Type B pancreatic cell (in vitro differentiated cells): ENCODE measurements at regions not wholly inside any gene's neighbourhood (a gene's known extent, or its start where the extent isn't known, plus 50 kb on each side); places are given as distances from the start of the nearest gene placed in this dataset.

Source experiments
- DNase-seq: peaks from one replicate; pipeline ENCODE4 v3.0.0; 2021; ENCODE audit warnings: mixed read lengths; ENCODE audit not compliant: unreplicated experiment; ENCODE audit errors: extremely low spot score
- H3K27ac Mint-ChIP-seq: 2 replicates; pipeline ENCODE4 v1.8.0; 2021; ENCODE audit warnings: mild to moderate bottlenecking, mixed read lengths
- H3K27me3 Mint-ChIP-seq: 2 replicates; pipeline ENCODE4 v1.8.0; 2021; ENCODE audit warnings: mixed read lengths
- H3K36me3 Mint-ChIP-seq: 2 replicates; pipeline ENCODE4 v1.8.0; 2021; ENCODE audit warnings: mixed read lengths
- H3K4me1 Mint-ChIP-seq: one replicate; pipeline ENCODE4 v1.8.0; 2021; ENCODE audit warnings: mixed read lengths; ENCODE audit not compliant: unreplicated experiment
- H3K4me3 Mint-ChIP-seq: 2 replicates; pipeline ENCODE4 v1.8.0; 2021; ENCODE audit warnings: mild to moderate bottlenecking, mixed read lengths
- H3K9me3 Mint-ChIP-seq: 2 replicates; pipeline ENCODE4 v1.8.0; 2021; ENCODE audit warnings: mixed read lengths
- TF ChIP-seq, protein P1 (sequence below): fragments of 200-600 bp; sonication (generic); conservative IDR thresholded peaks from 2 replicates; pipeline ENCODE4 v1.5.0; 2021; ENCODE audit warnings: antibody characterized with exemption, mild to moderate bottlenecking

DNA sequence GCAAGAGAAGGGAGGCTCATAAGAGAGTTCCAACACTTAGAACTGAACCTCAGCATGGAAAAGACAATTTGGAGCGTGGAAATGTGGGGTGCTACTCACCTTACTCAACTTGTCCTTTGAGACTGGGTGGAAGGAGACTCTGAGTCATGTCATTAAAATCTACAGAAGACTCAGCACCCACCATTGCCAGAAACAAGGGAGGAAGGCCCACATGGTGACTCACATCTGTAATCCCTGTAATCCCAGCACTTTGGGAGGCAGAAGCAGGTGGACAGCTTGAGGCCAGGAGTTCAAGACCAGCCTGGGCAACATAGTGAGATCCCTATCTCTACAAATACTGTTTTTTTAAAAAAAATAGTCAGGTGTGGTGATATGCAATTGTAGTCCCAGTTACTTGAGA, 161.9 kb upstream of the UBE3A start:
- DNase-seq = no peak
- no peaks in the 10 kb centered on the region for H3K4me1 Mint-ChIP-seq
- no peaks in the 10 kb centered on the region for H3K27me3 Mint-ChIP-seq
- H3K9me3 Mint-ChIP-seq = no peaks in the 10 kb centered on the region
- H3K36me3 Mint-ChIP-seq = no peaks in the 10 kb centered on the region
- no peak overlapping the region for H3K4me3 Mint-ChIP-seq
- TF ChIP-seq, protein P1, sequence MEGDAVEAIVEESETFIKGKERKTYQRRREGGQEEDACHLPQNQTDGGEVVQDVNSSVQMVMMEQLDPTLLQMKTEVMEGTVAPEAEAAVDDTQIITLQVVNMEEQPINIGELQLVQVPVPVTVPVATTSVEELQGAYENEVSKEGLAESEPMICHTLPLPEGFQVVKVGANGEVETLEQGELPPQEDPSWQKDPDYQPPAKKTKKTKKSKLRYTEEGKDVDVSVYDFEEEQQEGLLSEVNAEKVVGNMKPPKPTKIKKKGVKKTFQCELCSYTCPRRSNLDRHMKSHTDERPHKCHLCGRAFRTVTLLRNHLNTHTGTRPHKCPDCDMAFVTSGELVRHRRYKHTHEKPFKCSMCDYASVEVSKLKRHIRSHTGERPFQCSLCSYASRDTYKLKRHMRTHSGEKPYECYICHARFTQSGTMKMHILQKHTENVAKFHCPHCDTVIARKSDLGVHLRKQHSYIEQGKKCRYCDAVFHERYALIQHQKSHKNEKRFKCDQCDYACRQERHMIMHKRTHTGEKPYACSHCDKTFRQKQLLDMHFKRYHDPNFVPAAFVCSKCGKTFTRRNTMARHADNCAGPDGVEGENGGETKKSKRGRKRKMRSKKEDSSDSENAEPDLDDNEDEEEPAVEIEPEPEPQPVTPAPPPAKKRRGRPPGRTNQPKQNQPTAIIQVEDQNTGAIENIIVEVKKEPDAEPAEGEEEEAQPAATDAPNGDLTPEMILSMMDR = no peak
- H3K27ac Mint-ChIP-seq = no peak overlapping the region

DNA sequence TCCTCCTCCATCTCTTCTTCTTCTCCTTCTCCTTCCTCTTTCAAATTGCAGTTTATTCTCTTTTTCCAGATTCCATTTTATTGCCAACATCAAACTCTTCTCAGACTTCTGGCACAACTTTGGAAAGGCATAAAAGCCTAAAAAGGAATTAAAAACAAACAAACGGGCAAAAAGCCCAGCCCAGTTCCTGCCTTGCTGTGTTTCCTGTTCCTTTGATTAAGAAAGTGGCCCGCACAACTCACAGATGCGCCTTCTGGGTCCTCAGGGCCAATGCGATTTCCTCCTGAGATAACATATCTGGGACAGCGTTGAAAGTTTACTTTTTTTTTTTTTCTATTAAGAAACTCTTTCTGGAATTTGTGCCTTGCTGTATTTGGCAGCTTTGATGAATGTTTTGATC, 158.7 kb upstream of the UBE3A start:
- Mint-ChIP-seq H3K4me1 (no peaks in the 10 kb centered on the region), H3K4me3 (no peak overlapping the region), H3K36me3 (no peaks in the 10 kb centered on the region), H3K9me3 (peaks cover 8% of the 10 kb centered on the region), H3K27ac (no peak overlapping the region), H3K27me3 (no peaks in the 10 kb centered on the region)
- no peak for DNase-seq
- TF ChIP-seq, protein P1 = no peak

DNA sequence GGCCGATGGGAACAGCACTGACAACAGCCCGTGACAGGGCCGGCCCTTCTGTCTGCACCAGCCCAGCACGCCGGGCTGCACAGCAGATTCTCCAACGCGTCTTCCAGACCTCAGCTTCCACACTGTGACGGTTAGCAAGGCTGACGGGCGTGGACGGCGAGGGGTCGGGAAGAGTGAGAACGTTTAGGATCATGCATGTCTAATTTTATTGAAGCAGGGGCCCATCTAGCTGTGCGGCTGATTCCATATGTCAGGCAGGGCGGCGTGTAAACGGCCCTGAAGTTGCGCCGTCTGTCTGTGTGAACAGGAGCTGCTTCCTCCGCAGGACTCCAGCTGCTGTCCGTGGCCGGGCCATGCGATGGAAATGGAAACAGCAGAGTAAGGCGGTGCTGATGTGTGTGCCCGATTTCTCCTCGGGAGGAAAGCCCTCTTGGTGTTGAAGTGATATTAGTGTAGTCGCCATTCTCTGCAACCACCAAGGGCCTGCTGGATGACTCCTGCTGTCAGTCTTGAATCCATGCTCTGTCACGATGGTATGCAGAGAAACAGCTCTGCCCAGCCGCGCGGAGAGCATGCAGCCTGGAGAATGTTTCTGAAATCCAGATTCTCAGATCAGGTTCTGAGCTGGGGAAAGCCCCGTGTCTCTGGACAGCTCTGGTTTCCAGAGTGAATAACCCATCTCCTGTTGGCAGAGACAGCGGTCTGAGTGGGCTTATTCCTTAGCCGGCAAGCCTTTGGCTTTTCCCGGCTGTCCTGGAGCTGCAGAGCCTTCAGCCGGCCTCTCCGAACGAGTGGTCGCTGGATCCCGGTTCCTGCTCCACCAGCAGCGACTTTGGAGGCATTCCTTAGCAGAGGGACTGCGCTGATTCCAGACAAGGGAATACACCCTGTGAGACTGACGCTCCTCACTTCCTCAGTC, 158.1 kb upstream of the UBE3A start:
- DNase-seq = no peak
- no peak overlapping the region for H3K27ac Mint-ChIP-seq

DNA sequence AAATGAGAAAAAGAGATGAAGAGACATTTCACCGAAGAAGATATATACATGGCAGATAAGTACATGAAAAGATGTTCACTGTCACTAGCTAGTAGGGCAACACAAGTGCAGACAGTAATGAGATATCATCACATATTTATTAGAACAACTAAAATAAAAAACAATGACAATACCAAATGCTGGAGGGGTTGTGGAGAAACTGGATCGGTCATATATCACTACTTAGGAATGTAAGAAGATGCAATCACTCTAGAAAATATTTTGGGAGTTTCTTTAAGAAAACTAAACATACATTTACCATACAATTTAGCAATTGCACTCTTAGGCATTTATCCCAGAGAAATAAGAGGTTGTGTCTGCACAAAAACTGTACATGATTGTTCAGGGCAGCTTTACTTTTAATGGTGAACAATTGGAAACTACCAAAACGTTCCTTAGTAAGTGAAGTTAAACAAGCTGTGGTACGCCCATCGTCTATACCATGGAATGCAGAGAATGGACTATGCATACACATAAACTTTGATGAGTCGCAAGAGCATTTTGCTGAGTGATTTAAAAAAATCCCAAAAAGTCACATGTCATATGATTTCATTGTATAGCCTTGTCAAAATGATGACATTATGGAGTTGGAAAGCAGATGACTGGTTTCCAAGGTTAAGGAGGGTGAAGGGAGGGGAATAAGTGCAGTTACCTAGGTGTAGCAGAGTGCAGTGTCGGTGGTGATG, 149.0 kb upstream of the UBE3A start:
- H3K27me3 Mint-ChIP-seq = no peaks in the 10 kb centered on the region
- DNase-seq = no peak
- no peaks in the 10 kb centered on the region for H3K4me1 Mint-ChIP-seq
- H3K9me3 Mint-ChIP-seq = peaks cover 17% of the 10 kb centered on the region
- H3K27ac Mint-ChIP-seq = no peak overlapping the region
- TF ChIP-seq, protein P1 = no peak
- H3K36me3 Mint-ChIP-seq = no peaks in the 10 kb centered on the region
- no peak overlapping the region for H3K4me3 Mint-ChIP-seq

More for the DNA sequence above, 158.1 kb upstream of the UBE3A start:
- Mint-ChIP-seq H3K27me3 (no peaks in the 10 kb centered on the region), H3K4me1 (no peaks in the 10 kb centered on the region), H3K36me3 (no peaks in the 10 kb centered on the region), H3K9me3 (peaks cover 13% of the 10 kb centered on the region), H3K4me3 (no peak overlapping the region)
- TF ChIP-seq, protein P1 = no peak

DNA sequence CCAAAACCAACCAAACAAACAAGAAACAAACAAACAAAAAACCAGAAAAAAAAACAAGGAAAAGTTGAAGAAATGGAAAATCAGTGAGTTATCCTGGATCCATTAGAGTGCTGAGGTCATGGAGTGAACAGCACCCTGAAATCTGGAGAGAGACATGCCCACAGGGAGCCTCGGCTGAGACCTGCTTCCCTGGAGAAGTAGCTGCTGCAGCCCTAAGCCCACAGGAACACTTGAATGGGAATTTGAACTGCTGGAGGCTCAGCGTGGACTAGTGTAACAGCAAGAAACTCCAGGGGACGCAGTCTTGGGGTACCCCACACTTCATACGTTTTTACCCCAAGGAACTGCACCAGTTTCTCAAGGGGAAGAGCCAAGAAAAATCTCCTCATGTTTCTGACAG, 144.1 kb upstream of the UBE3A start:
- TF ChIP-seq, protein P1 = no peak
- no peaks in the 10 kb centered on the region for H3K36me3 Mint-ChIP-seq
- no peak overlapping the region for H3K4me3 Mint-ChIP-seq
- no peak for DNase-seq
- H3K4me1 Mint-ChIP-seq = no peaks in the 10 kb centered on the region
- H3K27me3 Mint-ChIP-seq = no peaks in the 10 kb centered on the region
- H3K9me3 Mint-ChIP-seq = peaks cover under 1% of the 10 kb centered on the region
- H3K27ac Mint-ChIP-seq = no peak overlapping the region
